ENCODE measurements at regions not wholly inside any gene's neighbourhood (a gene's known extent, or its start where the extent isn't known, plus 50 kb on each side); places are given as distances from the start of the nearest gene placed in this dataset.

DNA sequence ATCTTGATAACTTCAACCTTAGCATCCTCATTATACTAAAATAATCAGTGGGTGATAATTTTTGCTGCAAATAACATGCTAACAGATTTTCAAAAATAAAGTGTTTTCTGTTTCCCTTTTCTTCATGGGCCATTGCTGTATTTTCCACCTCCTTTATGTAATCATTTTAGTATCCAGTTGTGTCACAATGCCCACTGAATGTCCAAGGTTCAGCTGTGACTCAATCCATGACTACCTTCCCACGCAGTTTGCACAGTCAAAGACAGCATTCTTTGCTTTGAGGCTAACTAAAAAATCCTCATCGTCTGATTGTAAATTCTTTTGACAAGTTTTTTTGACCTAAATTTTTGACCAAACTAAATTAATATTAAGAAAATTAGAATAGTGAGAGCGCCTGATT, 474.1 kb downstream of the FLRT2 start:
- TF ChIP-seq, protein P1, sequence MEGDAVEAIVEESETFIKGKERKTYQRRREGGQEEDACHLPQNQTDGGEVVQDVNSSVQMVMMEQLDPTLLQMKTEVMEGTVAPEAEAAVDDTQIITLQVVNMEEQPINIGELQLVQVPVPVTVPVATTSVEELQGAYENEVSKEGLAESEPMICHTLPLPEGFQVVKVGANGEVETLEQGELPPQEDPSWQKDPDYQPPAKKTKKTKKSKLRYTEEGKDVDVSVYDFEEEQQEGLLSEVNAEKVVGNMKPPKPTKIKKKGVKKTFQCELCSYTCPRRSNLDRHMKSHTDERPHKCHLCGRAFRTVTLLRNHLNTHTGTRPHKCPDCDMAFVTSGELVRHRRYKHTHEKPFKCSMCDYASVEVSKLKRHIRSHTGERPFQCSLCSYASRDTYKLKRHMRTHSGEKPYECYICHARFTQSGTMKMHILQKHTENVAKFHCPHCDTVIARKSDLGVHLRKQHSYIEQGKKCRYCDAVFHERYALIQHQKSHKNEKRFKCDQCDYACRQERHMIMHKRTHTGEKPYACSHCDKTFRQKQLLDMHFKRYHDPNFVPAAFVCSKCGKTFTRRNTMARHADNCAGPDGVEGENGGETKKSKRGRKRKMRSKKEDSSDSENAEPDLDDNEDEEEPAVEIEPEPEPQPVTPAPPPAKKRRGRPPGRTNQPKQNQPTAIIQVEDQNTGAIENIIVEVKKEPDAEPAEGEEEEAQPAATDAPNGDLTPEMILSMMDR (conservative IDR thresholded peaks at IDR 0.05): no peak
- no peak for TF ChIP-seq EZH2 (IDR thresholded peaks at IDR 0.05; ENCODE audit: low read depth)

Measured in PC-9 (cell line).